Caco-2 (cell line): ENCODE measurements at regions not wholly inside any gene's neighbourhood (a gene's known extent, or its start where the extent isn't known, plus 50 kb on each side); places are given as distances from the start of the nearest gene placed in this dataset.

Source experiments
- BruUV-seq: library from RNA; stranded (reverse); fragments of 400-500 nt; replicated peaks from 2 replicates; lab custom pipeline; 2021; lab: Mats Ljungman, UMichigan
- CTCF ChIA-PET: fragments of 300-600 bp; sonication (Branson Sonifier 250); formaldehyde crosslinking; loops from one replicate; lab custom pipeline; 2022; ENCODE audit warnings: antibody characterized with exemption; lab: Charles Lee
- POLR2A ChIA-PET: fragments of 300-600 bp; sonication (Branson Sonifier 250); formaldehyde crosslinking; loops from one replicate; lab custom pipeline; 2022; ENCODE audit warnings: antibody characterized with exemption; lab: Charles Lee
- DNase-seq, 2 experiments: peaks; one replicate each; pipeline versions ENCODE4 v3.0.0 to v3.0.0-alpha.2; 2020 to 2022
- H3K27me3 ChIP-seq: replicated peaks from 2 replicates; pipeline ENCODE4 v1.6.0; 2011; ENCODE audit warnings: low read length; ENCODE audit not compliant: control insufficient read depth, insufficient read depth
- H3K36me3 ChIP-seq: 2 replicates; pipeline ENCODE4 v1.5.1; 2011; ENCODE audit warnings: low read length; ENCODE audit not compliant: control insufficient read depth, insufficient read depth
- H3K4me1 ChIP-seq: fragments of 250-450 bp; sonication (Bioruptor Pico); 2 replicates; pipeline ENCODE4 v1.5.1; 2020; ENCODE audit warnings: mild to moderate bottlenecking
- H3K4me3 ChIP-seq: 2 replicates; pipeline ENCODE4 v1.5.1; 2011; ENCODE audit warnings: low read depth, mild to moderate bottlenecking, control low read depth, low read length
- H3K9me3 ChIP-seq: fragments of 250-450 bp; sonication (Bioruptor Pico); 2 replicates; pipeline ENCODE4 v1.5.1; 2020; ENCODE audit warnings: mild to moderate bottlenecking, moderate library complexity
- H3K27ac Mint-ChIP-seq: one replicate; pipeline ENCODE4 v1.8.0; 2022; ENCODE audit warnings: mixed read lengths; ENCODE audit not compliant: unreplicated experiment
- H3K27me3 Mint-ChIP-seq: one replicate; pipeline ENCODE4 v1.8.0; 2022; ENCODE audit warnings: mixed read lengths; ENCODE audit not compliant: insufficient read depth, unreplicated experiment
- H3K36me3 Mint-ChIP-seq: one replicate; pipeline ENCODE4 v1.8.0; 2022; ENCODE audit warnings: mild to moderate bottlenecking, mixed read lengths; ENCODE audit not compliant: insufficient read depth, unreplicated experiment
- H3K4me1 Mint-ChIP-seq: one replicate; pipeline ENCODE4 v1.8.0; 2022; ENCODE audit warnings: low read depth, mixed read lengths; ENCODE audit not compliant: unreplicated experiment
- H3K4me3 Mint-ChIP-seq: one replicate; pipeline ENCODE4 v1.8.0; 2022; ENCODE audit warnings: mild to moderate bottlenecking, moderate library complexity, mixed read lengths; ENCODE audit not compliant: unreplicated experiment
- H3K9me3 Mint-ChIP-seq: one replicate; pipeline ENCODE4 v1.8.0; 2022; ENCODE audit warnings: mixed read lengths; ENCODE audit not compliant: unreplicated experiment
- CTCF ChIP-seq, 2 experiments: fragments of 200-600 bp in 1 of 2; IDR thresholded peaks; 1 replicate in 1 of 2; 2 replicates in 1 of 2; pipeline versions ENCODE4 v1.5.1 to v1.8.0; 2011 to 2022; ENCODE audit warnings: antibody characterized with exemption in 1 of 2, control low read depth in 1 of 2, inconsistent platforms in 1 of 2, low read depth in 1 of 2, low read length in 1 of 2, mild to moderate bottlenecking in 1 of 2, moderate library complexity in 1 of 2; ENCODE audit not compliant: insufficient read depth in 1 of 2, severe bottlenecking in 1 of 2, unreplicated experiment in 1 of 2
- intact Hi-C: fragments of 100-400 bp; cut with micrococcal nuclease; formaldehyde crosslinking; loops from one replicate; pipeline ENCODE4 v1.10.0; 2022; ENCODE audit not compliant: unreplicated experiment

DNA sequence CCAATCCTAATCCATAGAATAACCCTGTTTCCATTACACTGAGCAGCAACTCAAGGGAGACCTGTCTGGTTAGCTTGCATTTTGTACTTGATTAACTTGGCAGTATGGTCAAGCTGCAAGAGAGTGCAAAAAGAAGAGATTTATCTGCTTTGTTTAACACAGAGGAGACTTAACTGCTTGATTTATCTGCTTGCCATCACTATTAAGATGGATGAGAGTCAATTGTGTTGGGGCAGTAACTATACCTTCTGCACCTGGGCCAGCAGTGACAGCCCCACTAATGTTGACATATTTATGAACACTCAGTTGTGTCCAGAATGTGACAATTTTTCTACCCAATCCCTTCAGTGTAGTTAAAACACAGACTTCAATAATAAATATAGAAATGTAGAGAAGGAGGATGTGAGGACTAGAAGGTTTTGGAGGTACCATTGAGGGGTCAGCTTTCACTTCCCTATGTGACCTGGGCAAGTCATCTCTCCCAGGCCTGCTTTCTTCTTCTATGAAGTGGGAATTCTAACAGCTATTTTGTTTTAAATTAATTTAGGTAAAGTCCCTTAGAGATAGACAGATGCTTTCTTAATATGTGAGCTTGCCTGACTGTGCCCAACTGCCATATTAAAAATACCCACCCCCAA lies 159.1 kb upstream of the KCNK2 start:
- intact Hi-C loops, result loop anchor here (10.0 kb wide), 1 partner anchor 259 kb away; no protein-coding TSS in a partner anchor
- TF ChIP-seq CTCF (IDR thresholded peaks at IDR 0.05; ENCODE audit: insufficient read depth in 1 of 2, low read depth in 1 of 2, low read length in 1 of 2, severe bottlenecking in 1 of 2, unreplicated experiment in 1 of 2), result no peak
- no peaks in the 10 kb centered on the region for H3K27me3 Mint-ChIP-seq

GRCh38 chr1:214927796-214928195 lies 154.7 kb upstream of the KCNK2 start:
- no peak for TF ChIP-seq CTCF (IDR thresholded peaks at IDR 0.05; ENCODE audit: insufficient read depth in 1 of 2, low read depth in 1 of 2, low read length in 1 of 2, severe bottlenecking in 1 of 2, unreplicated experiment in 1 of 2)
- no peak overlapping the region for H3K27ac Mint-ChIP-seq
- intact Hi-C loops, result loop anchor here (10.0 kb wide), 1 partner anchor 263 kb away; no protein-coding TSS in a partner anchor
- POLR2A ChIA-PET, result no interaction called here
- no peaks in the 10 kb centered on the region for H3K9me3 Mint-ChIP-seq
- no peaks in the 10 kb centered on the region for H3K36me3 Mint-ChIP-seq
- no peaks in the 10 kb centered on the region for H3K27me3 Mint-ChIP-seq
- H3K4me3 Mint-ChIP-seq, result no peak overlapping the region
- H3K36me3 ChIP-seq, result no peaks in the 10 kb centered on the region
- no peak overlapping the region for H3K4me3 ChIP-seq
- CTCF ChIA-PET, result no interaction called here
- no peaks in the 10 kb centered on the region for H3K4me1 Mint-ChIP-seq
- no peaks in the 10 kb centered on the region for H3K9me3 ChIP-seq
- BruUV-seq, result no TSS peak
- H3K4me1 ChIP-seq, result no peaks in the 10 kb centered on the region
- no peaks in the 10 kb centered on the region for H3K27me3 ChIP-seq
- no peak for DNase-seq

More for the DNA sequence above, 159.1 kb upstream of the KCNK2 start:
- H3K36me3 Mint-ChIP-seq, result no peaks in the 10 kb centered on the region
- ChIA-PET POLR2A (no interaction called here), CTCF (no interaction called here)
- no peak overlapping the region for H3K4me3 Mint-ChIP-seq
- DNase-seq, result no peak
- Histone ChIP-seq H3K9me3 (no peaks in the 10 kb centered on the region), H3K27me3 (no peaks in the 10 kb centered on the region), H3K4me3 (no peak overlapping the region), H3K4me1 (no peaks in the 10 kb centered on the region), H3K36me3 (no peaks in the 10 kb centered on the region)
- H3K4me1 Mint-ChIP-seq, result peaks cover 10% of the 10 kb centered on the region
- BruUV-seq, result no TSS peak
- H3K27ac Mint-ChIP-seq, result no peak overlapping the region
- no peaks in the 10 kb centered on the region for H3K9me3 Mint-ChIP-seq

DNA sequence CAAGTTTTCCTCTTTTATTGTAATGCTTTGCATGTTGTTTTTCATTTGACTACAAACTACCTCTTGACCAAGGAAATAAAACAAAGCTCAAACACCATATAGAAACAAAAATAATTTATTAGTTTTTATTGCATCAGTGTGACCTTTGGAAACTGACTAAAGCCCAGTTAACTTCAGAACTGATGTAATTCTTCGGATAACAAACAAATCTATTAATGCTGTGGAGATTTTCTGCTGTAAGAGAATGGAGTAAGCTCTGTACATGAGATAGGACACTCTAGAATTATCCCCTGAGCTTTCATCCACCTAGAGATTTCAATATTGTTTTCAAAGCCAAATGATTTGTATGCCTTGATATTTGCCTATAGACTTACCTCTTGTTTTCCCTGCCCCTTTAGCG lies 154.0 kb upstream of the KCNK2 start:
- no peak overlapping the region for H3K4me3 ChIP-seq
- no peak overlapping the region for H3K4me3 Mint-ChIP-seq
- H3K27me3 Mint-ChIP-seq, result no peaks in the 10 kb centered on the region
- H3K36me3 ChIP-seq, result no peaks in the 10 kb centered on the region
- CTCF ChIA-PET, result no interaction called here
- H3K4me1 ChIP-seq, result no peaks in the 10 kb centered on the region
- POLR2A ChIA-PET, result no interaction called here
- intact Hi-C loops, result loop anchor here (10.0 kb wide), 1 partner anchor 264 kb away; no protein-coding TSS in a partner anchor
- no peak overlapping the region for H3K27ac Mint-ChIP-seq
- no peaks in the 10 kb centered on the region for H3K27me3 ChIP-seq
- H3K9me3 Mint-ChIP-seq, result no peaks in the 10 kb centered on the region
- DNase-seq, result no peak
- no peaks in the 10 kb centered on the region for H3K36me3 Mint-ChIP-seq
- H3K4me1 Mint-ChIP-seq, result no peaks in the 10 kb centered on the region
- no peak for TF ChIP-seq CTCF (IDR thresholded peaks at IDR 0.05; ENCODE audit: insufficient read depth in 1 of 2, low read depth in 1 of 2, low read length in 1 of 2, severe bottlenecking in 1 of 2, unreplicated experiment in 1 of 2)
- no TSS peak for BruUV-seq
- H3K9me3 ChIP-seq, result no peaks in the 10 kb centered on the region
